K562 (cell line): ENCODE measurements at regions not wholly inside any gene's neighbourhood (a gene's known extent, or its start where the extent isn't known, plus 50 kb on each side); places are given as distances from the start of the nearest gene placed in this dataset.

Source experiments
- ATAC-seq: fragments of 200-7000 bp; cut with Tn5 transposase; 3 replicates; pipeline ENCODE4 v1.9.1; 2020; ENCODE audit warnings: moderate library complexity
- BruUV-seq: library from RNA; stranded (reverse); fragments of 400-500 nt; replicated peaks from 2 replicates; lab custom pipeline; 2021; lab: Mats Ljungman, UMichigan
- CTCF ChIA-PET: fragments of 300-600 bp; formaldehyde crosslinking; extraction: SDS; loops from one replicate; lab custom pipeline; 2021; ENCODE audit warnings: low intra/inter-chr PET ratio; lab: Yijun Ruan, JAX
- POLR2A ChIA-PET: fragments of 300-600, 350-650 bp; sonication (Branson Sonifier 250); formaldehyde crosslinking; extraction: SDS; loops from one replicate; lab custom pipeline; 2021; ENCODE audit warnings: antibody characterized with exemption, inconsistent platforms; lab: Yijun Ruan, JAX
- DNase-seq, 4 experiments: peaks; one replicate each; pipeline versions ENCODE4 v3.0.0 to v3.0.0-alpha.2; 2011 to 2018; ENCODE audit warnings: low spot score in 3 of 4, mixed read lengths in 3 of 4; ENCODE audit errors: extremely low read depth in 1 of 4
- FAIRE-seq: peaks from 2 replicates; lab custom pipeline; 2011; peaks lifted over from hg19 to GRCh38; lab: Jason Lieb, UNC
- H2AFZ ChIP-seq: 2 replicates; pipeline ENCODE4 v1.6.0; 2011; ENCODE audit warnings: low read depth, low read length, control low read depth, inconsistent platforms
- H3K27ac ChIP-seq: fragments of 200-600 bp; 3 replicates; pipeline ENCODE4 v1.8.0; 2011; ENCODE audit warnings: low read depth, mild to moderate bottlenecking, control low read depth, inconsistent platforms, low read length, moderate library complexity, mixed read lengths; ENCODE audit errors: extremely low read depth
- H3K27me3 ChIP-seq, 2 experiments: fragments of 300-600 bp in 1 of 2; 2 replicates in 1 of 2; 3 replicates in 1 of 2; pipeline versions ENCODE4 v1.6.0 to v1.8.0; 2011; ENCODE audit warnings: inconsistent platforms in 2 of 2, low read length in 2 of 2, mild to moderate bottlenecking in 1 of 2, mixed read lengths in 1 of 2, moderate library complexity in 1 of 2; ENCODE audit not compliant: control insufficient read depth in 2 of 2, insufficient read depth in 2 of 2
- H3K36me3 ChIP-seq: fragments of 300-600 bp; 3 replicates; pipeline ENCODE4 v1.8.0; 2011; ENCODE audit warnings: mild to moderate bottlenecking, low read length, inconsistent platforms; ENCODE audit not compliant: control insufficient read depth, insufficient read depth
- H3K4me1 ChIP-seq, 2 experiments: fragments of 200-600 bp in 1 of 2; replicated peaks in 1 of 2; 2 replicates in 1 of 2; 3 replicates in 1 of 2; pipeline versions ENCODE4 v1.5.1 to v1.8.0; 2011; ENCODE audit warnings: inconsistent platforms in 2 of 2, low read length in 2 of 2, mild to moderate bottlenecking in 1 of 2, mixed read lengths in 1 of 2, moderate library complexity in 1 of 2; ENCODE audit not compliant: control insufficient read depth in 2 of 2, insufficient read depth in 2 of 2
- H3K4me2 ChIP-seq: 2 replicates; pipeline ENCODE4 v1.6.1; 2011; ENCODE audit warnings: low read length, control low read depth, inconsistent platforms, mixed read lengths; ENCODE audit not compliant: insufficient read depth
- H3K4me3 ChIP-seq: fragments of 200-600 bp; sonication (generic), shearing (Covaris generic); 2 replicates; pipeline ENCODE4 v1.5.1; 2016; ENCODE audit warnings: control low read depth, inconsistent platforms
- H3K79me2 ChIP-seq: fragments of 200-600 bp; 3 replicates; pipeline ENCODE4 v1.8.0; 2011; ENCODE audit warnings: low read length, inconsistent platforms; ENCODE audit not compliant: control insufficient read depth, insufficient read depth
- H3K9ac ChIP-seq, 2 experiments: 2 replicates each; pipeline versions ENCODE4 v1.6.0 to v1.6.1; 2011; ENCODE audit warnings: low read depth in 2 of 2, low read length in 2 of 2, control low read depth in 1 of 2, inconsistent platforms in 1 of 2, mild to moderate bottlenecking in 1 of 2, mixed read lengths in 1 of 2; ENCODE audit not compliant: insufficient read depth in 1 of 2
- H3K9me1 ChIP-seq: one replicate; pipeline ENCODE4 v1.6.0; 2011; ENCODE audit warnings: inconsistent platforms, mild to moderate bottlenecking, low read length, moderate library complexity; ENCODE audit not compliant: control insufficient read depth, insufficient read depth
- H3K9me3 ChIP-seq: replicated peaks from 2 replicates; pipeline ENCODE4 v1.5.1; 2011; ENCODE audit warnings: low read depth, low read length, inconsistent platforms; ENCODE audit not compliant: control insufficient read depth, insufficient read depth
- H4K20me1 ChIP-seq: replicated peaks from 2 replicates; pipeline ENCODE4 v1.6.1; 2011; ENCODE audit warnings: low read length, inconsistent platforms, mixed read lengths; ENCODE audit not compliant: control insufficient read depth, insufficient read depth
- CTCF ChIP-seq, 3 experiments: IDR thresholded peaks in 2 of 3; conservative IDR thresholded peaks in 1 of 3; 2 replicates each; pipeline ENCODE4 v1.5.1; 2011 to 2012; ENCODE audit warnings: low read length in 3 of 3, mild to moderate bottlenecking in 3 of 3, control low read depth in 2 of 3, improper control_type of control experiment in 1 of 3, inconsistent platforms in 1 of 3, low read depth in 1 of 3, mixed read lengths in 1 of 3, moderate library complexity in 1 of 3; ENCODE audit not compliant: insufficient read depth in 2 of 3
- ILF3 ChIP-seq: fragments of 450-650 bp; IDR thresholded peaks from 2 replicates; pipeline ENCODE4 v1.6.1; 2018; ENCODE audit warnings: antibody characterized with exemption, mild to moderate bottlenecking, moderate library complexity, borderline replicate concordance
- MEF2A ChIP-seq: IDR thresholded peaks from 2 replicates; pipeline ENCODE4 v1.6.1; 2011; ENCODE audit warnings: low read depth, mild to moderate bottlenecking, low read length, moderate library complexity; ENCODE audit not compliant: control insufficient read depth
- MTF1 ChIP-seq: fragments of 250-450 bp; sonication (Bioruptor Pico); IDR thresholded peaks from 2 replicates; pipeline ENCODE4 v1.9.0; 2021; ENCODE audit warnings: moderate library complexity, mild to moderate bottlenecking, inconsistent platforms, borderline replicate concordance
- POLR2AphosphoS2 ChIP-seq: IDR thresholded peaks from 2 replicates; pipeline ENCODE4 v1.6.1; 2012; ENCODE audit warnings: low read length, improper control_type of control experiment
- RBM25 ChIP-seq: fragments of 200-400 bp; formaldehyde crosslinking; IDR thresholded peaks from 2 replicates; pipeline ENCODE4 v1.6.1; 2018; ENCODE audit warnings: low read length, low read depth, moderate library complexity; ENCODE audit not compliant: severe bottlenecking
- ZNF551 ChIP-seq: fragments of 250-450 bp; sonication (Bioruptor Pico); IDR thresholded peaks from 2 replicates; pipeline ENCODE4 v1.5.0; 2021; ENCODE audit warnings: mild to moderate bottlenecking, moderate library complexity
- WGBS: fragments of 100-300 bp; shearing (Covaris generic); methylation state at CpG from one replicate; pipeline ENCODE4 v1.1.6; 2016; ENCODE audit warnings: low coverage, mixed read lengths; ENCODE audit not compliant: insufficient coverage; ENCODE audit errors: missing lambda C conversion rate; 5-methylcytosine and 5-hydroxymethylcytosine counted together
- in situ Hi-C: fragments of 300-500 bp; cut with MboI; formaldehyde crosslinking; loops from 4 replicates; pipeline ENCODE4 v1.15.0; 2018; ENCODE audit warnings: inconsistent platforms, mixed read lengths
- intact Hi-C: fragments of 100-400 bp; cut with micrococcal nuclease; formaldehyde crosslinking; loops from 2 replicates; pipeline ENCODE4 v1.14.2; 2022

GRCh38 chr17:72497915-72498314, 377.1 kb downstream of the SOX9 start (continued):
- TF ChIP-seq CTCF (IDR thresholded peaks at IDR 0.05 in 2 of 3, conservative IDR thresholded peaks at IDR 0.05 in 1 of 3; ENCODE audit: insufficient read depth in 2 of 3, low read depth in 1 of 3, low read length in 3 of 3) (no peak), MEF2A (no peak), RBM25 (no peak)

GRCh38 chr17:72498364-72499210, 377.8 kb downstream of the SOX9 start:
- FAIRE-seq (no peak), ATAC-seq (no peak), DNase-seq (no peak)
- ChIA-PET CTCF (no interaction called here), POLR2A (interaction anchor here (0.5 kb wide), 1 partner anchor 8 kb away, joined by 3 read pairs; no protein-coding TSS in a partner anchor)
- intact Hi-C loops: no loop called here
- Histone ChIP-seq H3K9me1 (no peaks in the 10 kb centered on the region), H3K9ac (no peak overlapping the region), H2AFZ (no peak overlapping the region), H3K4me1 (no peaks in the 10 kb centered on the region), H3K36me3 (no peaks in the 10 kb centered on the region), H3K79me2 (no peaks in the 10 kb centered on the region), H3K27me3 (peaks cover 2 to 7% of the 10 kb centered on the region in 2 experiments; a peak in 1 of 5 replicates), H3K9me3 (no peaks in the 10 kb centered on the region), H4K20me1 (no peaks in the 10 kb centered on the region), H3K27ac (no peak overlapping the region), H3K4me3 (no peak overlapping the region), H3K4me2 (no peak overlapping the region)
- 0% methylated on average over 4 of the region's 4 CpGs for WGBS
- in situ Hi-C loops: no loop called here
- no TSS peak for BruUV-seq
- TF ChIP-seq ILF3 (no peak), POLR2AphosphoS2 (no peak), MTF1 (CRISPR knock-in tag) (no peak), ZNF551 (no peak)
